Astrocyte of the spinal cord (primary cell): ENCODE measurements at regions not wholly inside any gene's neighbourhood (a gene's known extent, or its start where the extent isn't known, plus 50 kb on each side); places are given as distances from the start of the nearest gene placed in this dataset.
A peak's percentile ranks its signal among the peaks of the same experiment; 100 is the strongest.

Experiments
- DNase-seq: peaks from one replicate; pipeline ENCODE4 v3.0.0; 2011; ENCODE audit warnings: low read depth, low spot score
- H3K4me3 ChIP-seq: 2 replicates; pipeline ENCODE4 v1.5.1; 2011; ENCODE audit warnings: low read depth, mild to moderate bottlenecking, low read length, moderate library complexity
- in situ Hi-C: cut with HindIII; loops from 2 replicates; pipeline ENCODE4 v1.10.0; 2017; ENCODE audit warnings: low sequenced_read_pairs
- TF ChIP-seq, protein P1 (sequence below): IDR thresholded peaks from 2 replicates; pipeline ENCODE4 v1.5.1; 2012; ENCODE audit warnings: low read depth, mild to moderate bottlenecking, low read length, inconsistent platforms

DNA sequence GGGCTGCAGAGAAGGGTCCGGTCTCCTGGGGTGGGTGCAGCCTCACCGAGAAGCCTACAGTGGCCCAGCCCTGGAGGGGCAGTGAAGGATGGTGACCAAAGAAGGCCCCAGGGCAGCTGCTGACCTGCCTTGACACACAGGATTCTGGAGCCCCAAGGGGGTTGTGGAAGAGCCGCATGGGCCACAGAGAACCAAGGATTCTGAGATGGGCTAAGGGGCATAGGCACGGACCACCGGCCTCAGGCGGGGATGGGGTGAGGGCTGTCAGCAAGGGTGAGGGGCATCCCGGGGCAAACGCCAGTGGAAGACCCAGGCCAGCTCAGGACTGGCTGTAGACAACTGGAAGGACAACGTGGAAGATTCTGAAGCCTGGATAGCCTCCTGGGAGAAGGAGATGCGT is 151.6 kb downstream of the TEX29 start:
- no peak for DNase-seq
- TF ChIP-seq, protein P1, sequence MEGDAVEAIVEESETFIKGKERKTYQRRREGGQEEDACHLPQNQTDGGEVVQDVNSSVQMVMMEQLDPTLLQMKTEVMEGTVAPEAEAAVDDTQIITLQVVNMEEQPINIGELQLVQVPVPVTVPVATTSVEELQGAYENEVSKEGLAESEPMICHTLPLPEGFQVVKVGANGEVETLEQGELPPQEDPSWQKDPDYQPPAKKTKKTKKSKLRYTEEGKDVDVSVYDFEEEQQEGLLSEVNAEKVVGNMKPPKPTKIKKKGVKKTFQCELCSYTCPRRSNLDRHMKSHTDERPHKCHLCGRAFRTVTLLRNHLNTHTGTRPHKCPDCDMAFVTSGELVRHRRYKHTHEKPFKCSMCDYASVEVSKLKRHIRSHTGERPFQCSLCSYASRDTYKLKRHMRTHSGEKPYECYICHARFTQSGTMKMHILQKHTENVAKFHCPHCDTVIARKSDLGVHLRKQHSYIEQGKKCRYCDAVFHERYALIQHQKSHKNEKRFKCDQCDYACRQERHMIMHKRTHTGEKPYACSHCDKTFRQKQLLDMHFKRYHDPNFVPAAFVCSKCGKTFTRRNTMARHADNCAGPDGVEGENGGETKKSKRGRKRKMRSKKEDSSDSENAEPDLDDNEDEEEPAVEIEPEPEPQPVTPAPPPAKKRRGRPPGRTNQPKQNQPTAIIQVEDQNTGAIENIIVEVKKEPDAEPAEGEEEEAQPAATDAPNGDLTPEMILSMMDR, result no peak
- in situ Hi-C loops, result no loop called here
- no peak overlapping the region for H3K4me3 ChIP-seq

DNA sequence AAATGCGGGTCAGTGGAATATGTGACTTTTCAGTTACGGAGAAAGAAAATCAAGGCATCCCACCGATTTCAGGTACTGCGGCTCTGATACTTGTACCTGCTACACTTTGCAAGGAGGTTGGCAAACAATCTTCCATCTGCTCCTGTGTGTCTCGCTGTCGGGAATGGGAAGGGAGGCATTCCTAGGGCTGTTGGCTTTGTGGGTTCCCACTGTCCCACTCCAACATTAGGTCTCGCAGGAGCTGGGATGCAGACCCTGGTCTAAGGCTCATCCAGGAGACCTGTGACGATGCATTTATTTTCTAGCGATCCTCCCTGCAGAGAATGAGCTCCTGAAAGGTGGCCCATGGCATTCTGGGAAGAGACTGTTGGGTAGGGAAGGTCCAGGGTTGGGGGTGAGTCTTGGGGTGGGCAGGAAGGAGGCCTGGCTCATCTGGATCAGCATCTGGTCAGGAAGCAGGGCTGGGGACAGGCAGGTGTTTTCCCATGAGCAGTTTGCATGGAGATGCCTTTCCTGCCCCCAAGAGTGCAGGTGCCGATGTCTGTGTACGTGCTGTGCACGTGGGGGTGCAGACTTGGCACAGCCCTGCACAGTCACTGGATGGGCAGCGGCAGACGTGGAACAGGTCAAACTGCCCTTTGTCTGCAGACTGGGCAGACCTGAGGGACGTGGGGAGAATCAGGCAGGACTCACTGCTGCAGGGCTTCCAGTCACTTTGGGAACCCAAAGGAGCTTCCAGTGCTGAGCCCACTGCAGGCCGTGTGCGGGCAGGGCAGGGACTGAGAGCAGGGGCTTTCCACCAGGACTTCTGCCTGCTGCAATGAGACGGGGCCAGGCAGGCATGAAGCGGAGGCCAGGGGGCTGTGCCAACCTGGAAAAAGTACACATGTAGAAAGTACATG is 152.4 kb downstream of the TEX29 start:
- H3K4me3 ChIP-seq, result no peak overlapping the region
- DNase-seq, result no peak
- in situ Hi-C loops, result no loop called here
- TF ChIP-seq, protein P1, result no peak

DNA sequence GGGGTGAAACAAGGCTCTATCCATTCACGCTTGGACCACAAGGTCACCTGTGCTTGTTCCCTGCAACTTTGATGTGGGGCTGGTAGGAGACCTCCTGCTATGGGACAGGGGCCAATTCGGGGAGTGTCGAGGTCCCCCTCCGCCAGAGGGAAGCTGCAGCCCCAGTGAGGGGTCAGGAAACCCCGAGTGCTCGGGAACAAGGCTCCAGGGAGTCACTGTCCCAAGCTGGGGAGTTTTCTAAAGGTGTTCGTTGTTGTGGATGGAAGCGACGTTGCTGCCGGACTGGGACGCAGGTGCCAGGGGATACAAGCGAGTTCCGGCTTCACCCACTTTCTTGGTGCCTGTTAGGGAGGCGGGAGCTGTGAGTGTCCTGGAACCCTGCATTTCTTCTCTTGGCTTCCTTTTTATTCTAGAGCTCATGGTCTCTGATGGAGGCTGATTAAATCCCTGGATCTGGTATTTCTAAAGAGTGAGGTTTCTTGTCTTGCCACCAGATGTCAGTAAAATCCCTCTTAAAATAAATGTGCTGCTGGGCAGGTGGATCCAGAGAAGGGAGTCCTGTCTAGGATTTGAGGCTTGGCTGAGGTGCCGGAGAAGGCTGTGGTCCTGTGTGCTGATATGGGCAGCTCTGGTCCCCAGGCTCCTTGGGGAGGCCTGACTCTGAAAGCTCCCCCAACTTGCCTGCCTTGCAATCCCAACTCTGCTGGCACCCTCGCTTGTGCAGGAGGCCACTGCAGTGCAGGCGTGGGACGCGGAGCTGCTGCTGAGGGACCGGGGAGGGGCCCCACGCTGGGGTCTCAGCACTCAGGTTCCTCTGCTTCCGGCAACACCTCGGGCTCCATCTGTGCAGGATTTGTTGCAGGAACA is 153.9 kb downstream of the TEX29 start:
- H3K4me3 ChIP-seq, result no peak overlapping the region
- TF ChIP-seq, protein P1, result peak; percentile 49
- in situ Hi-C loops, result no loop called here
- DNase-seq, result peak; percentile 29

DNA sequence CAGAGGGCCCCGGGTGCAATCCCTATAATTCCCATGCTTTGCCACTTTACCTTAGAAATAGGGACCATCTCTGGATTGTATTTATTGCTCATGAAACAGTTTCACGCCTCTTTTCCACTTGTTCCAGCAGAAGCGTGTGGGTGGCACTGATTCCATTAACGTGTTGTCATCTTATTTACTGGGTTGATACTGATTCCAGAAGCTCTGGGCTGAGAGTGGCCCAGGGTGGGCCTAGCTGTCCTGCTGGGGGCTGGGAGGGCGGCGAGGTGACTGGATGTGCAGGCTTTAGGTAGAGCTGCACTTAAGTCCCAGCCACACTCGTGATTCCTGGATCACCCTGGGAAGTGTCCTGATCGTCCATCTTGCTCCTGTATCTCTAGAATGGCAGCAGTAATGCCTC is 155.0 kb downstream of the TEX29 start:
- TF ChIP-seq, protein P1, result no peak
- in situ Hi-C loops, result no loop called here
- no peak for DNase-seq
- H3K4me3 ChIP-seq, result no peak overlapping the region

DNA sequence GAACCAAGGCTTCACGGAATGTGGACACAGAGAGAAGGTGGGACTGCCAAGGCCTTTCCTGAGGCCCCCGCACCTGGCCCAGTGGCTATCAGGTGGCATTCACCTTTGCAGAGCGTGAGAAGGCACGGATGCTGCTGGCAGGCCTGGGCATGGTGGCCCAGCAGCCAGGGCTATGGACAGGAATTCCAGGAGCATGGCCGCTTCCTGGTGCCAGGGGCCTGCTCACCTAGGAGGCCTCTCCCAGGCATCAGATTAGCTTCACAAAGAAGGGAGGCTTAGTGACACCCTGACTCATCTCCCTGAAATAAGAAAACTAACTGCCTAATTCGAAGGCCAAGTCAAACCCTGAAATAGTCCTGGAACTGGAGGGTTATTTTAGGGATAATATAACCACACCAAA is 155.8 kb downstream of the TEX29 start:
- in situ Hi-C loops, result no loop called here
- DNase-seq, result no peak
- TF ChIP-seq, protein P1, result no peak
- H3K4me3 ChIP-seq, result no peak overlapping the region

DNA sequence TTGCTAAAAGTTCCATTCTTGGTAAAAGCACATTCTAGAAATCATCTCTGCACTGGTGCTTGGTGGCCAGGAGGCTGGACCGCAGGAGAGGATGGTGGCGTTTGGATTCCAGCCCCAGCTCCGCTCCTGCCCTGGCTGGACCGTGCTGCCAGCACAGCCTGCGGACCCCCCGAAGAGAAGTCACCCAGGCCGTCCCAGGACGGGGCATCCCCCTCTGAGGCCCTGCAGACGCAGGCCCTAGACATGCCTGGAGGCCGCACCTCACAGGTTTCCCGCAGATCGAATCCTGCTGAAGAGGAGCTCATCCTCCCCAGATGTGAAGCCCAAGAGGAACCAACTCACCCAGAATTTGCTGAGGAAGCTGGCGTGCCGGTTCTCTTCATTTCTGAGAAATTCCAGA is 159.0 kb downstream of the TEX29 start:
- no peak for DNase-seq
- in situ Hi-C loops, result no loop called here

More for the DNA sequence above, 159.0 kb downstream of the TEX29 start:
- no peak overlapping the region for H3K4me3 ChIP-seq
- TF ChIP-seq, protein P1, result no peak
